HEK293 (cell line): ENCODE measurements at regions not wholly inside any gene's neighbourhood (a gene's known extent, or its start where the extent isn't known, plus 50 kb on each side); places are given as distances from the start of the nearest gene placed in this dataset.

Experiments
- HIC1 ChIP-seq: fragments of 450-650 bp; formaldehyde crosslinking; IDR thresholded peaks from 2 replicates; pipeline ENCODE4 v1.5.1; 2016; ENCODE audit warnings: missing biosample characterization, missing genetic modification characterization
- KLF17 ChIP-seq: fragments of 450-650 bp; formaldehyde crosslinking; IDR thresholded peaks from 2 replicates; pipeline ENCODE4 v1.5.1; 2016; ENCODE audit warnings: missing biosample characterization, missing genetic modification characterization
- OSR2 ChIP-seq: fragments of 450-650 bp; formaldehyde crosslinking; IDR thresholded peaks from 2 replicates; pipeline ENCODE4 v1.5.1; 2016; ENCODE audit warnings: missing biosample characterization, missing genetic modification characterization
- PRDM1 ChIP-seq: fragments of 450-650 bp; formaldehyde crosslinking; IDR thresholded peaks from 2 replicates; pipeline ENCODE4; 2016; ENCODE audit warnings: missing biosample characterization, missing genetic modification characterization
- PRDM10 ChIP-seq: fragments of 450-650 bp; formaldehyde crosslinking; IDR thresholded peaks from 2 replicates; pipeline ENCODE4 v1.5.1; 2016; ENCODE audit warnings: missing biosample characterization, missing genetic modification characterization
- ZBTB10 ChIP-seq: fragments of 450-650 bp; formaldehyde crosslinking; IDR thresholded peaks from 2 replicates; pipeline ENCODE4 v1.5.1; 2016; ENCODE audit warnings: missing biosample characterization, missing genetic modification characterization
- ZBTB11 ChIP-seq: fragments of 450-650 bp; formaldehyde crosslinking; conservative IDR thresholded peaks from 2 replicates; pipeline ENCODE4 v1.5.1; 2016; ENCODE audit warnings: low read depth, missing biosample characterization, missing genetic modification characterization
- ZBTB21 ChIP-seq: fragments of 450-650 bp; formaldehyde crosslinking; IDR thresholded peaks from 2 replicates; pipeline ENCODE4 v1.5.1; 2017; ENCODE audit warnings: missing biosample characterization, missing genetic modification characterization
- ZNF155 ChIP-seq: fragments of 450-650 bp; formaldehyde crosslinking; IDR thresholded peaks from 2 replicates; pipeline ENCODE4 v1.5.1; 2016; ENCODE audit warnings: missing biosample characterization, missing genetic modification characterization
- ZNF157 ChIP-seq: fragments of 450-650 bp; formaldehyde crosslinking; IDR thresholded peaks from 2 replicates; pipeline ENCODE4 v1.5.1; 2016; ENCODE audit warnings: missing biosample characterization, missing genetic modification characterization
- ZNF174 ChIP-seq: fragments of 450-650 bp; formaldehyde crosslinking; IDR thresholded peaks from 2 replicates; pipeline ENCODE4 v1.5.0; 2017; ENCODE audit warnings: missing biosample characterization, mild to moderate bottlenecking, missing genetic modification characterization
- ZNF175 ChIP-seq: fragments of 450-650 bp; formaldehyde crosslinking; IDR thresholded peaks from 2 replicates; pipeline ENCODE4 v1.5.1; 2016; ENCODE audit warnings: missing biosample characterization, missing genetic modification characterization
- ZNF510 ChIP-seq: fragments of 450-650 bp; formaldehyde crosslinking; IDR thresholded peaks from 2 replicates; pipeline ENCODE4 v1.5.1; 2018; ENCODE audit warnings: mild to moderate bottlenecking, missing genetic modification characterization, missing biosample characterization; ENCODE audit not compliant: insufficient replicate concordance
- ZNF529 ChIP-seq: fragments of 450-650 bp; formaldehyde crosslinking; IDR thresholded peaks from 2 replicates; pipeline ENCODE4 v1.5.1; 2017; ENCODE audit warnings: missing genetic modification characterization, missing biosample characterization; ENCODE audit not compliant: insufficient replicate concordance
- ZNF544 ChIP-seq: fragments of 450-650 bp; formaldehyde crosslinking; IDR thresholded peaks from 2 replicates; pipeline ENCODE4 v1.5.0; 2017; ENCODE audit warnings: missing biosample characterization, missing genetic modification characterization
- ZNF549 ChIP-seq: fragments of 450-650 bp; IDR thresholded peaks from 2 replicates; pipeline ENCODE4 v1.5.1; 2018; ENCODE audit warnings: missing biosample characterization, missing genetic modification characterization, mild to moderate bottlenecking, inconsistent platforms, moderate library complexity
- ZNF571 ChIP-seq: fragments of 450-650 bp; formaldehyde crosslinking; IDR thresholded peaks from 2 replicates; pipeline ENCODE4 v1.5.0; 2017; ENCODE audit warnings: missing biosample characterization, missing genetic modification characterization
- ZNF621 ChIP-seq: fragments of 450-650 bp; formaldehyde crosslinking; IDR thresholded peaks from 2 replicates; pipeline ENCODE4 v1.5.1; 2017; ENCODE audit warnings: missing biosample characterization, missing genetic modification characterization
- ZNF658 ChIP-seq: fragments of 450-650 bp; formaldehyde crosslinking; IDR thresholded peaks from 2 replicates; pipeline ENCODE4; 2016; ENCODE audit warnings: missing biosample characterization, missing genetic modification characterization
- ZNF707 ChIP-seq: fragments of 450-650 bp; formaldehyde crosslinking; IDR thresholded peaks from 2 replicates; pipeline ENCODE4 v1.5.1; 2016; ENCODE audit warnings: missing biosample characterization, missing genetic modification characterization
- ZNF792 ChIP-seq: fragments of 450-650 bp; formaldehyde crosslinking; IDR thresholded peaks from 2 replicates; pipeline ENCODE4 v1.5.1; 2016; ENCODE audit warnings: missing biosample characterization, missing genetic modification characterization

GRCh38 chr10:86594535-86594934 lies 59.8 kb upstream of the OPN4 start (continued):
- TF ChIP-seq ZNF792 (tag by site-specific recombination), result no peak
- no peak for TF ChIP-seq ZNF510 (tag by site-specific recombination)
- TF ChIP-seq HIC1 (tag by site-specific recombination), result no peak
- no peak for TF ChIP-seq ZNF174 (tag by site-specific recombination)
- no peak for TF ChIP-seq ZNF175
- TF ChIP-seq OSR2, result peak; percentile 46; the same call in 1 of the 2 replicates
- no peak for TF ChIP-seq ZNF157 (tag by site-specific recombination)
- TF ChIP-seq ZNF155 (tag by site-specific recombination), result no peak
- no peak for TF ChIP-seq ZBTB11 (tag by site-specific recombination)
- no peak for TF ChIP-seq ZNF621 (tag by site-specific recombination)
- TF ChIP-seq ZNF529 (tag by site-specific recombination), result no peak
- TF ChIP-seq PRDM1 (tag by site-specific recombination), result no peak
- no peak for TF ChIP-seq ZNF707
- no peak for TF ChIP-seq ZNF658 (tag by site-specific recombination)
- no peak; the same call in 1 of the 2 replicates for TF ChIP-seq ZBTB21 (tag by site-specific recombination)
- no peak for TF ChIP-seq PRDM10 (tag by site-specific recombination)
- TF ChIP-seq ZNF571, result no peak
- no peak for TF ChIP-seq ZBTB10 (tag by site-specific recombination)
- TF ChIP-seq ZNF549 (tag by site-specific recombination), result no peak
- TF ChIP-seq ZNF544 (tag by site-specific recombination), result no peak
- TF ChIP-seq KLF17, result peak; percentile 63; the same call in 1 of the 2 replicates
